Superior temporal gyrus (tissue), 1 donor: ENCODE measurements at regions not wholly inside any gene's neighbourhood (a gene's known extent, or its start where the extent isn't known, plus 50 kb on each side); places are given as distances from the start of the nearest gene placed in this dataset.

Experiments
- DNase-seq: peaks from one replicate; pipeline ENCODE4 v3.0.0-alpha.2; 2016; ENCODE audit errors: extremely low spot score

DNA sequence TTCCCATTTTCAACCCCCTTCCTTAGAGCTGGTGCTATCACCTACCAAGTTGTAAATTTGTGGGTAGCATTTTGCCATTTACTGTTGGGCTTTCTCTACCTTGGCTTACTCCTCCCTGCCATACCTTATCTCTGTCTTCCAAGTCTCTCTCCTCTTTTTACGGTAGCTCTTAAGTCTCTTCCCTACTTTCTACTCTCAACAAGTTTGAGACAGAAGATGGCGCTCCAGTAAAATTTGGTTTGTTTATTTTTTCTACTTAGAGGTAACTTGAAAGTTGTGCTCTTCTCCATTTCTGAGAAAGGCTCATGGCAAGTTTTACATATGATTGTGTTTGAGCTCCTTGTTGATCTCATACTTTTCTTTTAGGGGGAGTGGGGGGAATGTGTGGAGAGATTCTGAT, 1508.1 kb downstream of the TECRL start:
- DNase-seq: no peak

DNA sequence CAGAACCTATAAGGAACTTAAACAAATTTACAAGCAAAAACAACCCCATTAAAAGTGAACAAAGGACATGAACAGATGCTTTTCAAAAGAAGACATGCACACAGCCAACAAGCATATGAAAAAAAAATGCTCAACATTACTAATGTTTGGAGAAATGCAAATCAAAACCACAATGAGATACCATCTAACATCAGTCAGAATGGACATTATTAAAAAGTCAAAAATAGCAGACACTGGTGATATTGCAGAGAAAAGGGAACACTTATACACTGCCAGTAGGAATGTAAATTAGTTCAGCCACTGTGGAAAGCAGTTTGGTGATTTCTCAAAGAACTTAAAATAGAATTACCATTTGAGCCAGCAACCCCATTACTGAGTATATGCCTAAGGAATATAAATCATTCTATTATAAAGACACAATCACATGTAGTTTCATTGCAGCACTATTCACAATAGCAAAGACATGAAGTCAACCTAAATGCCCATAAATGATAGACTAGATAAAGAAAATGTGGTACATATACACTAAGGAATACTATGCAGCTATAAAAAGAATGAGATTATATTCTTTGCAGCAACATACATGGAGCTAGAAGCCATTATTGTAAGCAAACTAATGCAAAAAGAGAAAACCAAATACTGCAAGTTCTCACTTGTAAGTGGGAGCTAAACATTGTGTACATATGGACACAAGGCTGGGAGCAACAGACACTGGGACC, 1509.4 kb downstream of the TECRL start:
- no peak for DNase-seq

DNA sequence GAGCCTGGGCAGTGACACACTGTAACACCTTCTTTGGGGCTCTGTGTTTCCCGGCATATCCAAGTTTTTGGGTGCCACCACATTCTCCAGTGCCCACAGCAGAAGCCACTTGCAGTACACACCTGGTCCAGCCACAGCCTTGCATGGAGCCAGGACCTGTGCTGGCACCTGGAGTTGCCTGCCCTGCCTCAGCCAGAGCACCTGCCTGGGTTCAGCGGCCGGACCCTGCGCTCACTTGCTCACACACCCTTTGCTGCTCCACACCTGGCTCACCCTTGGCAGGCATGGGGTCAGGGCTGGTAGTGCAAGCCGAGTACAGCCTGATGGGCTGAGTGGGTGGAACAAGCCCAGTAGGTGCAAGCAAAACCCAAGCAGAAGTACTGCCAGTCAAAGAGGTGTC, 1511.1 kb downstream of the TECRL start:
- no peak for DNase-seq

DNA sequence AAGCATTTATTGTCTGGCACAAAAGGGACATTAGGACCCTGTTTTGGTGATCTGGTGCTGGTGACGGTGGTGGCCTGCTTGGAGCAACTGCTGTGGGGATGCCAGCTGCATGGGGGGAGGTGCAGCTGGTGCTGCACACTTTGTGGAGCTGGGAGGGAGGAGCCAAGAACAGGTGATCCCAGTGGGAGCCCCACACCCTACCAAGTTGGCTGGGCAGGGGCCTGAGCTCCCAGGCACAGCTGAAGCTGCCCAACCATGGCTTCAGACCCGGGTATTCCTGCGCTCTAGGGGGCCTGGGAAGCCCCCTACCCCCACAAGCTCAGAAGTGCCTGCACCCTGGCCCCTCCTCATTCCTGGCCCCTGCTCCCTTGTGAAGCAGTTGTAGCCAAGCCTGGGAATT, 1512.5 kb downstream of the TECRL start:
- DNase-seq: no peak

DNA sequence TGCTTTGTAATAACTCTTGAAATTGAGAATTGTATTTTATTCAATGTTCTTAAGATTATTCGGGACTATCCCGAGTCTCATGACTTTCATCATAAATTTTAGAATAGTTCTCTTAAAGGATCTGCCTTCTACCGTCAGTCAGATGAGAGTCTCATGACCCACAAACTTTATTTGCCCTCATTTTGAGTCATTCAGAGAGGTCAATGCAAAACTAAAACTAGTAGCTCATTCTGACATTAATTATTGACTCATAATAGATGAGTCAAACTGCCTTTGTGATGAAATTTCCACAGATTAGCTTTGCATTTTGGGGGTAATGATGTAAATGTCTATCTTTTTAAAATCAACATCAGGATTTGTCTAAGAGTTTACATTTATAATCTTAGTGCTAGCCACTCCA, 1527.3 kb downstream of the TECRL start:
- no peak for DNase-seq

DNA sequence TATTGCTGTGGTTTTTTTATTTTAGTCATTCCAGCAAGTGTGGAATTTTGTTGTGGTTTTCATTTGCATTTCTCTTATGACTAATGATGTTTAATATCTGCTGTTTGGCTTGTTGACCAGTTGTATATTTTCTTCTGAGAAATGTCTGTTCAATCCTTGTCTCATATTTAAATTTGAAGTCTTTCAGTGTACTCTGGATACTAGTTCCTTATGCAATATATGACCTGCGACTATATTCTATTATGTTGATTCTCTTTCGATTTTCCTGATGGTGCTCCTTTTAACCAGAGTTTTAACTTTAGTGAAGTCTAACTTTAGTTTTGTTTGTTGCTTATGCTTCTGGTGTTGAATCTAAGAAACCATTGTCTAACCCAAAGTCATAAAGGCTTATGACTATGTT, 1528.0 kb downstream of the TECRL start:
- DNase-seq: no peak

DNA sequence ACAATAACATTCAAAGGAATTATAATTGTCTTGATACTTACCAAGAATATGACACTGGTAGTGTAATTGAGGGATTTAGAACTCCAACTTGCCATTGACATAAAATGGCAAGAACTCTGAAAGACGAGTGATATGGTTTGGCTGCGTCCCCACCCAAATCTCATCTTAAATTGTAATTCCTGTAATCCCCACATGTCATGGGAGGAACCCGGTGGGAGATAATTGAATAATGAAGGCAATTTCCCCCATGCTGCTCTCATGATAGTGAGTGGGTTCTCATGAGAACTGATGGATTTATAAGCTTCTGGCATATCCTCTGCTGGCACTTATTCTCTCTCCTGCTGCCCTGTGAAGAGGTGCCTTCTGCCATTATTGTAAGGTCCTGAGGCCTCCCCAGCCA, 1536.4 kb downstream of the TECRL start:
- no peak for DNase-seq

DNA sequence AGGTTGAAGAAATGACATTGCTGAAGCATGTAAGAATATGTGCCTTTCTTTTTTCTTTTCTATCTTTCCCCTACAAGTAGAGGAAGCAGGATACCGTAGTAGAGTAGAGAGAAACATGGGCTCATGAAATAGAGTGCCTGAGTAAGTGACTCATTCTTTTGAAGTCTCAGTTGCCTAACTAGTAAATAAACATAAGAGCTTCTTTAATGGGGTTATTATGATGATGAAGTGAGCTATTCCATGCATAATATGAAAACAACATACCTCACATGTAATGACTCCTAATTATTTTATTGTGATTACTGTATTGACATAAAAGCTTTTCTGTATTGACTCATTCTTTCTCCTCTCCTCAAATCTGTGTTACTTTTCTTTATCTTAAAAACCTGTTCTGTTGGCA, 1538.2 kb downstream of the TECRL start:
- no peak for DNase-seq

DNA sequence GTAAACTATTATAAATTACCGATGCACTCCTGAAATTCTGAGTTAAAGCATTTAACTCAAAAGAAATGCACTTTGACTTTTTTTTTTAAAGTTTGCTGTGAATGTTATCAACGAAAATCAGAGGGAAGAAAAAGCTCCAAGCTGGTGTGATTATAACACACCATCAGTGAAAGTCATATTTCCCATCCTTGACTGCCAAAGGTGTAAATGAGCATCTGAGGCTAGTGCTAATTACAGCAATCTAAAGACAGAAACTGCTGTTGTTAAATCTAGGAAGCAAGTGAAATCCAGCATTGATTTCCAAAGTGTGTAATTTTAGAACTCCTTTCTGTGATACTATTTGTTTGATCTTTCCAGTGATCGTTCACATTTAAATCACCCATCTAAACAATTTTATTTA, 1538.8 kb downstream of the TECRL start:
- no peak for DNase-seq

DNA sequence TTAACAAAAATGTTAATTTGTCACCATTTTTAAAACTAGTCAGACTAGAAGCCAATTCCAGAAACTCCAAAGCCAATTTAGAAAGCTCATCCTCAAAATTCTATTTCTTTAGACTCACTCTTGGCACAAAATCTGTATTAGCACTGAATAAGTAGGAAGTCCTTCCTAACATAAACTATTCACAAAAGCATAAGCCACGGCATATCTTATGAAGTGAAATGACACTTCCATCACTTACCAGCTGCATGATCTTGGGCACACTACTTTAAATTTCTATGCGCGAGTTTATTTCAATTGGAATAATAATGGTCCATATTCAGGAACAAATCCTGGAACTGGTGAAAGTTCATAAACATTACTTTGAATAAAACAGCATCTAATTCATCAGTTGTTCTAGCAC, 1544.0 kb downstream of the TECRL start:
- no peak for DNase-seq

DNA sequence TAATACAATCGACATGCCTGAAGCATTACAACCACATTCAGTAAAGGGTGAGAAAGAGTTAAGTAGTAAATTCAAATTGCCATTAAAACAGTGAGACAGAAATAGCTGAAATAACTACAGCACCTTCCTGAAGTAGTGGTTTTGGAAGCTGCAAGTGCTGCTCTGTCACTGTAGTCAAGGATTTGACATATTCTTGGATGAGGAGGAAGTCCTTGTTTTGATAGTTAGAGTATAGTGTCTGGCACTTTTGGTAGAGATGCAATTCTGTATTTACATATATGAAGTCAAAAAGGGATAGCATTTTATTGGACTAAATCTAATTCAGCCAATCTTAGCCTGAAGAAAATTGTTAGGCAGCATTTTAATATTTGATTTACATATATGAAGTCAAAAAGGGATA, 1559.6 kb downstream of the TECRL start:
- no peak for DNase-seq

DNA sequence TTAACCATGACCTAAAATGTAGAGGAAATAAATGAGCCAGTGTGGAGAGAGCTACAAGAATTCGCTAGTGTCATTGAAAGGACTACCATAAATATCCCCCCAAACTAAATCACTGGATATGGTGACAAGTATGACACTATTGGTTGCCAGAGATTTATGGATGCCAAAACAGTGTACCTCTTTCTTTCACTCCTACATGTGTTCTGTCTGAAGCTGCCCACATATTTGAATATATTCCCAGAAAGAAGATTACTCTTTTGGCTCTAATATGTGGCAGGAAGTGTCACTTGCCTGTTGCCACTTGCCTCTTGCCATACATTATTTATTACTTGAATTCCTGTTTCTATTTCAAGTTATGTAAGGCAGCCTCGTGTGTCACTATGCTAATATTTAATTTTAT, 1573.6 kb downstream of the TECRL start:
- DNase-seq: peak; percentile 57

DNA sequence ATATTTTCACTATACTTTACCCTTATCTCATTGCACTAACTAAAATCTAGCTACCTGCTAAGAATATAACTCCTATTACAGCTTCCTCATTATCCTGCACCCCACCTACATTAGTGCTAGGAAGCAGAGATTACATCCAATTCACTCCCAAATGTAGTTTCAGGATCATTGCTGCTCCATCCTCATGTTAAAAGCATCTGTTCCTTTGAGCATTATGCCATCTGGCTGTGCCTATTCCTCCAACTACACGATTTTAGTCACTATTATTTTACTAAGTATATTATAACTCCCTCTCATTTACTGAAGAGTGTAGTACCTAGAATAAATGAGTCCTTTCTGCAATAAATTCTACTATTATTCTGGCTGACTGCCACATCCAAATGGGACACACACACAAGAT, 1586.9 kb downstream of the TECRL start:
- peak; percentile 48 for DNase-seq

DNA sequence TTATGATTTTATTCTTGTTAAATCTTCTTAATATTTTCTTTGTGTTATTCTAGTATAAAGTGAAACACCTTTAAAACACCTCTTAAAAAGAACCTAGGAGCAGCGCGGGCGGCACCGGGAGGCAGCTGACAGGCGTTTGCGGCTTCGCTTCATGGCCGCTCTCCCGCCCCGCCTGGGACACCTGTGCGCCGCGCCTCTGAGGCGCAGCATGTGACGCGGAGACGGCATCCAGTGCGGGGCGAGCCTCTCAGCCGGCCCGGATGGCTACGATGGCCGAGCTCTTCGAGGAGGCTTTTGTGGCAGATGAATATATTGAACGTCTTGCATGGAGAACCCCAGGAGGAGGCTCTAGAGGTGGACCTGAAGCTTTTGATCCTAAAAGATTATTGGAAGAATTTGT, 1592.7 kb downstream of the TECRL start:
- DNase-seq: no peak

DNA sequence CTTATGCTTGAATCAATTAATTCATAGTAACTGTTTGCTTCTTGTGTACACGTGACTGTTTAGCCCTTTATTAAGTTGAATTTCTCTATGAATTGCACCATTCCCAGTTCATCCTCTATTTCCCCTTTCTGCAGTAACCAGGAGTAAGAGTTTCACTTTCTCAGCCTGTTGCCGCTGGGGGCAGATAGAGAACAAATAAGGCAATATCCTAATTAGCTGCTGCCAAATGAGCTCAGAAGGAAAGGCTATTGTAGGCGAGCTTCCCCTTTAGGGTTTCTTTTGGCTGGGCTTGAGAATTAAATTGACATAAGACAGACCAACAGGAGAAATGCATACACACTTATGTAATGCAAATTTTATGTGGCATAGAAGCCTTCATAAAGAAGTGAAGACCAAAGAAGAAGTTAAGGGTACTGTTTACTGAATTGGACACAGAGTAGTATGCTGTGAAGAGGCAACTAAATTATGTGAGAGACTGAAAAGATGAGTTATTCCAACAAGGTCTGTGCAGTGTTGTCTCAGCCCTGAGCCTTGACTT, 1594.7 kb downstream of the TECRL start:
- no peak for DNase-seq

DNA sequence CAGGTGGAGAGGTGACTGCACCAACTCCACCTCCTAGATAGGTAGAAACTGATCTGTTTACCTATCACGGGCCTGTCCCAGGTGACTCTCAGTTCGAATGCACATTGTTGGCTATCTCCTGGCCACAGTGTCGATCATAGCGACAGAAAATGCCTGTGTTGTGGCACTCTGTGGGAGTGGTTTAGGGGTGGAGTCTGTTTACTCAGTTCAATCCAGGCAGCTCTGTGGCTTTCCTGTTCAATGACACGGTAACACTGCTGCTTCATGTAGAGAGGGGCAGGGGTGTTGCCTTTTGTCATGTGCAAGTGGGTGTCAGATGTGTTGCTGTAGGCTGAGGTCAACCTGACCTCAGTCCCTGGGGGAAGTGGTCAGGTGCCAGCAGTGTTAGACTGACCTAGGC, 1602.4 kb downstream of the TECRL start:
- DNase-seq: no peak

DNA sequence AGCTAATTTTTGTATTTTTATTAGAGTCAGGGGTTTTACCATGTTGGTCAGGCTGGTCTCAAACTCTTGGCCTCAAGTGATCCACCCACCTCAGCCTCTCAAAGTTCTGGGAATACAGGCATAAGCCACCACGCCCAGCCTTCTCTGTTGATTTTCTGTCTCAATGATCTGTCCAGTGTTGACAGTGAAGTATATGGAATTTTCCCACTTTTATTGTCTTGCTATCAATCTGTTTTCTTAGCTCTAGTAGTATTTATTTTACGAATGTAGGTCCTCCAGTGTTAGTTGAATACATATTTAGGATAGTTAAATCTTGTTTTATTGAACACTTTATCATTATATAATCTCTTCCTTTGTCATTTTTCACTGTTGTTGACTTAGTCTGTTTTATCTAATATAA, 1603.9 kb downstream of the ADGRL3 start:
- DNase-seq: no peak

DNA sequence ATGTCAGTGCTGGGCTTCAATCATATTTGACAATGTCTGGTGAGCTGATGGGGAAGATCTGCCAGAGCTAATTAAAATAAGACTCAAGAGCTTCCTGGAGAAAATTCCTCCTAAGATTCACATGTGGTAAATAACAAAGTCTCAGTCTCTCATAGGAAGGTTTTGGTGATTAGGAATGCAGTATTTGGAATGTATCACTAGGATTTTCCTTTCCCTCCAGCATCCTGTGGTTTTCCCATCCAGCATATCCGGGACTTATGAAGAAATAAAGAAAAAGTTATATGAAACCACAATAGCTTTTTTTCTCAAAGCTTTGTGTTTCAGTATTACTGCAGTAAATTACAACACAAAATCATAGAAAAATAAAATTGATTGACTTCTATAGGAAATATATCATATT, 1597.1 kb downstream of the ADGRL3 start:
- DNase-seq: no peak

DNA sequence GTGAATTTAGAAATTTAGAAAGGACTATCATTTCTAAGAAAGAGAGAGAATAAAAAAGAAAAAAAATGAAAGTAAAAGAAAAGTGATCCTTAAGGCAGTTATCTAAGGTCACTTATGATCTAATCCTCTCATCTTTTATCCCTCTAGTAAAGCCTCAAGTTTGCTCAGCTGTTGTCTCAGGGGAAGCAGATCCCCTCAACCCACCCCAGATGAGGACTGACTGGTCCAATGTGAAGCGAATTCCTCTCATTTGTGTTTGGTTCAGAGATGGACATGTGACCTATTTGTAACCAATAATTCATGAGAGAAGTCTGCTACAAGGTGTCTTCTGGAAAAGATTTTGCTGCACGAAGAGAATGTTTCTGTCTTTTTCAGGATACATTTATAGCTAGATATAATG, 1591.3 kb downstream of the ADGRL3 start:
- DNase-seq: no peak

DNA sequence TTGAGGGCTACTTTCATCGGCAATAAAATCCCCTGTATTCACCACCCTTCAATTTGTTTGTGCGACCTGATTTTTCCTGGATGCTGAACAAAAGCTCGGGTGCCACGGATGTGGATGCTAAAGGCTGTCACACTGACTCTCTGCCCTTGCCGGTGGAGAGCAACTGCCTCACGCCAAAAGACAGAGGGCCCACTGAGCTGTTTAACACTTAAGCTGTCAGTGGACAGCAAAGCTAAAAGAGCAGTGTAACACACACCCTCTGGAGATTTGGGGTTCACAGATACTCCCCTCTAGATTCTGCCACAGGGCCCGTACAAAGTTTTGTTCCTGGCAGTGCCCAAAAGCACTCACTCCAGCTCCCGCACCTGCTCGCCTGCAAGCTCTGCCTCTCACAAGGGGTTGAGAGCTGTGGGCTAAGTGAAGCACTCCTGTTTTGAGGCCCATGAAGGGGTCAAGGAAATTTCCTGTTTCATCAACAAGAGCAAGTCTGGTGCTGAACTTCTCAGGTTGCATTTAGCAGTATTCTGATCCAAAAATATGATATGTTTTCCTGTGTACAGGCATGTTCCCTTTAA, 1571.9 kb downstream of the ADGRL3 start:
- no peak for DNase-seq

DNA sequence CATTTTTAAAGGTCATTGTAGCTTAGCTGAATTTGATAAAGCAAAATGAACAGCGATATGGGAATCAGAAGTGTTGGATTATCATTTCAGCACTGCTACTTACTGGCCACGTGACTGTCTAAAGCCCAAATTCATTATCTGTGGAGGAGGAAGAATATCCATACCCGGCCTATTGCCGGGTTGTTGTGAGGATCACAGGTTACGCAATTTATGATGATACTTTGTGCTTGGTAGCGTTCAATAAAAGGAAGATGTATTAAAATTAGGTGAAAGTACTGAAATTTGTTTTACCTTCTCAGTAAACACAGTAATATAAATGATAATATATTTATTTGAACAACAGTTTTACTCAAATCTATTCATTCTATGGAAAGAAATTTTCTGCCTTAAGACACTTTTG, 1540.2 kb downstream of the ADGRL3 start:
- DNase-seq: no peak

DNA sequence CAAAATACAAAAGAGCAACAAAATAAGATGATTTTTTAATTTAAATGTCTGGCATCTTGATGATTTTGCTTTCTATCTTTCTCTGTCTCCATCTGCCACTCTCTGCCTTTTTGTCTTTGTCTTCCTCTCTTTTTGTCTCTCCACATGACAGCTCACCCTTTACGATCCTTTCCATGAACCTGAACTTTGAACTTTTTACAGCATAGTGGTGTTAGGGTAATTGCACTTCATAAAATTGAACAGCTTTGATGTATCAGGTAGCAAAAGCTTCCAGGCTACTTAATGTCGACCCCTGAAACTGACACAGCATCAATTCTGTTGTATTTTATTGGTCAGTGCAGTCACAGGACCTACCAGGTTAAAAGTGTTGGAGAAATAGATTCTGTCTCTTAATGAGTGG, 1517.0 kb downstream of the ADGRL3 start:
- no peak for DNase-seq

DNA sequence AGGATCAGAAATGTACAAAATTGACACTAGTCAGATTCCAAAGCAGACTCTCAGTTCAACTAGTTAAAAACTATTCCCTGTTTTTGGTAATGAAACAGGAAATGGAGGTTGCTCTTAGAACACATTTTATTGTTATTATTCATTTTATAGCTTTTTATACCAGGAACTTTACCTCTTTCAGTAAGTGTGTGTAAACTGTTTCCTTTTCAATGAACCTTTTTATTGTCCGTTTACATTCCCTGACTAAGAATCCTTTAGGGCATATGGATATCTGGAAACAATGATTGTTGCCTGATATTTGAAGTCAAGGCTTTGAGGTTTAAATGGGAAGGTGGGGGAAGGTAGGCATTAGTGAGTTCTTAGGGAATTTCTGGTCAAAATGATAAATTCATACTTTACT, 1511.4 kb downstream of the ADGRL3 start:
- no peak for DNase-seq
